ENCODE measurements at regions not wholly inside any gene's neighbourhood (a gene's known extent, or its start where the extent isn't known, plus 50 kb on each side); places are given as distances from the start of the nearest gene placed in this dataset.

DNA sequence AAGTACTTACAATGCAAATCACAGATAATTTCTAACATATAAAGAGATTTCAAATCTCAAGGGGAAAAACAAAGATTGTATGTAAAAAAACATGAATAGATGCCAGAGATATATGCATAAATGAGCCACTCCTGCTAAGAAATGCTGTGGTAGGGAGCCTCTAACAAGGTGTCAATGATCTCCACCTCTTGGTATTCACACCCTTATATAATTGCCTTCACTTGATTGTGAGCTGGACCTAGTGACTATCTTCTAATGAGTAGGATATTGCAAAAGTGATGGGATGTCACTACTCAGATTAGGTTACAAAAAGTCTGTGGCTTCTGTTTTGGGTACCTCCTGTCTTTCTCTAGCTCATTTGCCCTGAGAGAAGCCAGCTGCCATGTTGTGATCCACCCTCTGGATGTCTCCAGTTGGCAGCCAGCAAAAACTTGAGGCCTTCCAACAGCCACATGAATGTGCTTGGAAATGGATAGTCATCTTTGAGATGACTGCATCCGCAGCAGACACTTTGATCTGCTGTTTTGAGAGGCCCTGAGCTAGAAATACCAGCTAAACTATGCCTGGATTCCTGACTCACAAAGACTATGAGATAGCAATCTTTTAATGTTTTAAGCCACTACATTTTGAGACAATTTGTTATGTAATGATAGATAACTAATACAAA lies 196.1 kb upstream of the FGGY start:
- TF ChIP-seq, protein P1, sequence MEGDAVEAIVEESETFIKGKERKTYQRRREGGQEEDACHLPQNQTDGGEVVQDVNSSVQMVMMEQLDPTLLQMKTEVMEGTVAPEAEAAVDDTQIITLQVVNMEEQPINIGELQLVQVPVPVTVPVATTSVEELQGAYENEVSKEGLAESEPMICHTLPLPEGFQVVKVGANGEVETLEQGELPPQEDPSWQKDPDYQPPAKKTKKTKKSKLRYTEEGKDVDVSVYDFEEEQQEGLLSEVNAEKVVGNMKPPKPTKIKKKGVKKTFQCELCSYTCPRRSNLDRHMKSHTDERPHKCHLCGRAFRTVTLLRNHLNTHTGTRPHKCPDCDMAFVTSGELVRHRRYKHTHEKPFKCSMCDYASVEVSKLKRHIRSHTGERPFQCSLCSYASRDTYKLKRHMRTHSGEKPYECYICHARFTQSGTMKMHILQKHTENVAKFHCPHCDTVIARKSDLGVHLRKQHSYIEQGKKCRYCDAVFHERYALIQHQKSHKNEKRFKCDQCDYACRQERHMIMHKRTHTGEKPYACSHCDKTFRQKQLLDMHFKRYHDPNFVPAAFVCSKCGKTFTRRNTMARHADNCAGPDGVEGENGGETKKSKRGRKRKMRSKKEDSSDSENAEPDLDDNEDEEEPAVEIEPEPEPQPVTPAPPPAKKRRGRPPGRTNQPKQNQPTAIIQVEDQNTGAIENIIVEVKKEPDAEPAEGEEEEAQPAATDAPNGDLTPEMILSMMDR (IDR thresholded peaks at IDR 0.05; ENCODE audit: unreplicated experiment), result no peak
- no peaks in the 10 kb centered on the region for H3K27me3 Mint-ChIP-seq (ENCODE audit: unreplicated experiment)
- no peak overlapping the region for H3K4me3 Mint-ChIP-seq (ENCODE audit: unreplicated experiment)
- no peaks in the 10 kb centered on the region for H3K9me3 Mint-ChIP-seq (ENCODE audit: unreplicated experiment)
- H3K27ac Mint-ChIP-seq (ENCODE audit: unreplicated experiment), result no peak overlapping the region
- no peak for DNase-seq (ENCODE audit: low spot score)
- no peaks in the 10 kb centered on the region for H3K4me1 Mint-ChIP-seq (ENCODE audit: unreplicated experiment)
- no peaks in the 10 kb centered on the region for H3K36me3 Mint-ChIP-seq (ENCODE audit: low read depth, unreplicated experiment)

DNA sequence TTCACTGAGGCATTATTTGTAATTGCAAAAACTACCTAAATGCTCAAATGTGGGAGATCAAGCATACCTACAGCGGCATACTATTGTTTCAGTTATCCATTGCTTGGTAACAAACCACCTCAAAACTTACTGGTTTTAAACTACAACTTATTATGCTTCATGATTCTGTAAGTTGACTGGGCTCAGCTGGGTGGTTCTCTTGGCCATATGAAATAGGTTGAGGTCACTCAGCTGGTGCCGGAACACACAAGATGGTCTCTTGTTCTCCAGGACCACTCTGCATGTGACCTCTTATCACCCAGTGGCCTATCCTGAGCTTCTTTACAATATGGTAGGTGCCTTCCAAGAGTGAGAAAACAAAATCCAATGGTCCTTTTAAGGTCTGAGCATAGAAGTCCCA lies 195.4 kb upstream of the FGGY start:
- H3K4me1 Mint-ChIP-seq (ENCODE audit: unreplicated experiment), result no peaks in the 10 kb centered on the region
- H3K4me3 Mint-ChIP-seq (ENCODE audit: unreplicated experiment), result no peak overlapping the region
- TF ChIP-seq, protein P1 (IDR thresholded peaks at IDR 0.05; ENCODE audit: unreplicated experiment), result no peak
- H3K36me3 Mint-ChIP-seq (ENCODE audit: low read depth, unreplicated experiment), result no peaks in the 10 kb centered on the region
- no peaks in the 10 kb centered on the region for H3K9me3 Mint-ChIP-seq (ENCODE audit: unreplicated experiment)
- no peaks in the 10 kb centered on the region for H3K27me3 Mint-ChIP-seq (ENCODE audit: unreplicated experiment)
- no peak for DNase-seq (ENCODE audit: low spot score)
- H3K27ac Mint-ChIP-seq (ENCODE audit: unreplicated experiment), result no peak overlapping the region

DNA sequence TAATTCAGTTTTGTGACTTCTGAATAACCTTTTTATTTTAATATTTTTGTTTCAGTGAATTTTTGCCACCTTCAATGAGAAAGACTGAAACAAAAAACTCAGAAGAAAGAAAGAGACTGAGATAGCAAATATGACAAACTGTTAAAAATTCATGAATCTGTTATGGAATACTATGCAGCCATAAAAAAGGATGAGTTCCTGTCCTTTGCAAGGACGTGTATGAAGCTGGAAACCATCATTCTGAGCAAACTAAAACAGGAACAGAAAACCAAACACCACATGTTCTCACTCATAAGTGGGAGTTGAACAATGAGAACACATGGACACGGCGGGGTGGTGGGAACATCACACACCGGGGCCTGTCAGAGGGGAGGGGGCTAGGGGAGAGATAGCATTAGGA lies 193.4 kb upstream of the FGGY start:
- H3K4me1 Mint-ChIP-seq (ENCODE audit: unreplicated experiment), result no peaks in the 10 kb centered on the region
- no peaks in the 10 kb centered on the region for H3K9me3 Mint-ChIP-seq (ENCODE audit: unreplicated experiment)

DNA sequence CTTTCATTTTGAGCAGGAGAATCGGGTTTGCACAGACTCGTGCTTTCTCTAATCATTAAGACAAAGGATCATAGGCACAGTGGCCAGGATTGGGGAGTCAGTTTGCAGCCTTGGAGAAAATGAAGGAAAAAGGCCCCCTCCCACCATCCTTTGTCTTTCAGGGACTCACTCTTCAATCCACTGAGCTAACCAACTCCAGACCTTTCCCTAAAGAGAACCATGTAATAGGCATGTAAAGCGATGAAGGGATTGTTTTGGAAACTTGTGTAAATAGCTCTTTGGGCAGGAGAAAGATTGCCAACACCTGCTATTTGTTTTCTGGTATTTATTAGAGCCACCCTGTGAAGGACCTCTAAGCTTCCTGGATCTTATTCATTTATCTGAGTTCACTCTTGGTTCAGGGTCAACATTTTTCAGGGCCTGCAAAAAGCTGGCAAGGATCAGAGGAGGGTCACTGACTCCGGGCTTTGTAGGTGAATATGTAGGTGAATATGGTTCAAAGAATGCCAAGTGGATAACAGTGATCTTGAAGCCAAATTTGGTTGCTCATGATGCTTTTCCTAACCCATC lies 192.6 kb upstream of the FGGY start:
- DNase-seq (ENCODE audit: low spot score), result no peak
- H3K9me3 Mint-ChIP-seq (ENCODE audit: unreplicated experiment), result no peaks in the 10 kb centered on the region
- TF ChIP-seq, protein P1 (IDR thresholded peaks at IDR 0.05; ENCODE audit: unreplicated experiment), result no peak
- no peaks in the 10 kb centered on the region for H3K36me3 Mint-ChIP-seq (ENCODE audit: low read depth, unreplicated experiment)
- no peaks in the 10 kb centered on the region for H3K4me1 Mint-ChIP-seq (ENCODE audit: unreplicated experiment)
- H3K27me3 Mint-ChIP-seq (ENCODE audit: unreplicated experiment), result no peaks in the 10 kb centered on the region
- H3K4me3 Mint-ChIP-seq (ENCODE audit: unreplicated experiment), result no peak overlapping the region
- H3K27ac Mint-ChIP-seq (ENCODE audit: unreplicated experiment), result no peak overlapping the region

More for the DNA sequence above, 193.4 kb upstream of the FGGY start:
- H3K27ac Mint-ChIP-seq (ENCODE audit: unreplicated experiment), result no peak overlapping the region
- no peak overlapping the region for H3K4me3 Mint-ChIP-seq (ENCODE audit: unreplicated experiment)
- no peak for DNase-seq (ENCODE audit: low spot score)
- no peaks in the 10 kb centered on the region for H3K36me3 Mint-ChIP-seq (ENCODE audit: low read depth, unreplicated experiment)
- TF ChIP-seq, protein P1 (IDR thresholded peaks at IDR 0.05; ENCODE audit: unreplicated experiment), result no peak
- no peaks in the 10 kb centered on the region for H3K27me3 Mint-ChIP-seq (ENCODE audit: unreplicated experiment)

Measured in endothelial cell (in vitro differentiated cells).